ENCODE measurements at regions not wholly inside any gene's neighbourhood (a gene's known extent, or its start where the extent isn't known, plus 50 kb on each side); places are given as distances from the start of the nearest gene placed in this dataset.

- ATAC-seq, result no peak
Measured at GRCh38 chr6:145442110-145442509, 293.2 kb downstream of the EPM2A start.

GRCh38 chr6:145445674-145446073 is 289.6 kb downstream of the EPM2A start:
- ATAC-seq, result no peak

GRCh38 chr6:145451029-145451428 is 284.3 kb downstream of the EPM2A start:
- ATAC-seq, result no peak

- ATAC-seq, result no peak
Measured at GRCh38 chr6:145453376-145453775, 281.9 kb downstream of the EPM2A start.

- no peak for ATAC-seq
Measured at GRCh38 chr6:145454006-145454405, 281.3 kb downstream of the EPM2A start.

- ATAC-seq, result no peak
Measured at GRCh38 chr6:145457556-145457955, 277.8 kb downstream of the EPM2A start.

GRCh38 chr6:145468534-145468933 is 266.8 kb downstream of the EPM2A start:
- ATAC-seq, result no peak

- ATAC-seq, result no peak
Measured at GRCh38 chr6:145469021-145469420, 266.3 kb downstream of the EPM2A start.

- no peak for ATAC-seq
Measured at GRCh38 chr6:145475794-145476396, 259.4 kb downstream of the EPM2A start.

GRCh38 chr6:145480024-145480423 is 255.3 kb downstream of the EPM2A start:
- no peak for ATAC-seq

- peak; percentile 96 for ATAC-seq
Measured at GRCh38 chr6:145483191-145483996, 251.9 kb downstream of the EPM2A start.

GRCh38 chr6:145485288-145485687 is 250.0 kb downstream of the EPM2A start:
- no peak for ATAC-seq

- ATAC-seq, result no peak
Measured at GRCh38 chr6:145486306-145486705, 249.0 kb downstream of the EPM2A start.

- ATAC-seq, result no peak
Measured at GRCh38 chr6:145489583-145489982, 245.7 kb downstream of the EPM2A start.

- ATAC-seq, result no peak
Measured at GRCh38 chr6:145490068-145490467, 245.3 kb downstream of the EPM2A start.

GRCh38 chr6:145491126-145491525 is 244.2 kb downstream of the EPM2A start:
- ATAC-seq, result no peak

- ATAC-seq, result no peak
Measured at GRCh38 chr6:145497006-145497405, 238.3 kb downstream of the EPM2A start.

GRCh38 chr6:145498425-145498824 is 236.9 kb downstream of the EPM2A start:
- no peak for ATAC-seq

GRCh38 chr6:145502416-145502815 is 232.9 kb downstream of the EPM2A start:
- ATAC-seq, result peak; percentile 59

- no peak for ATAC-seq
Measured at GRCh38 chr6:145506136-145506535, 229.2 kb downstream of the EPM2A start.

GRCh38 chr6:145506565-145506964 is 228.8 kb downstream of the EPM2A start:
- no peak for ATAC-seq

- ATAC-seq, result no peak
Measured at GRCh38 chr6:145507239-145507638, 228.1 kb downstream of the EPM2A start.

- ATAC-seq, result peak; percentile 44
Measured at GRCh38 chr6:145508107-145508506, 227.2 kb downstream of the EPM2A start.

- no peak for ATAC-seq
Measured at GRCh38 chr6:145517492-145517891, 217.8 kb downstream of the EPM2A start.
